GM21447 (cell line): ENCODE measurements at regions not wholly inside any gene's neighbourhood (a gene's known extent, or its start where the extent isn't known, plus 50 kb on each side); places are given as distances from the start of the nearest gene placed in this dataset.
"Not testable (repeated sequence)": the region's sequence is repeated elsewhere in the genome, so short reads cannot be mapped to it uniquely, and the experiment has no call there.

Experiments used
- ATAC-seq: cut with Tn5 transposase; IDR thresholded peaks from one replicate; pipeline ENCODE4 v1.9.1; 2021; ENCODE audit not compliant: unreplicated experiment

DNA sequence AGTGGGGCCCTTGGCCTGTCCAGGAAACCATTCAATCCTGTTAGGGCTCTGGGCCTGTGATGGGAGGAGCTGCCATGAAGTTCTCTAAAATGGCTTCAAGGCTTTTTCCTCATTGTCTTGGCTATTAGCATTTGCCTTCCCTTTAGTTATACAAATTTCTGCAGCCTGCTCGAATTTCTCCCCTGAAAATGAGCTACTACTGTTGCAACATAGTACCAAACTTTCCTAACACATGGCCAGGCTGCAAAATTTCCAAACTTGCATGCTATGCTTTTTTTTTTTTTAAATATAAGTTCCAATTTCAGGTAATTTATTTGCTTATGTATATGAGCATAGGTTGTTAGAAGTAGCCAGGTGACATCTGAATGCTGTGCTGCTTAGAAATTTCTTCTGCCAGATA lies 560.8 kb upstream of the TBL1XR1 start:
- no peak for ATAC-seq

DNA sequence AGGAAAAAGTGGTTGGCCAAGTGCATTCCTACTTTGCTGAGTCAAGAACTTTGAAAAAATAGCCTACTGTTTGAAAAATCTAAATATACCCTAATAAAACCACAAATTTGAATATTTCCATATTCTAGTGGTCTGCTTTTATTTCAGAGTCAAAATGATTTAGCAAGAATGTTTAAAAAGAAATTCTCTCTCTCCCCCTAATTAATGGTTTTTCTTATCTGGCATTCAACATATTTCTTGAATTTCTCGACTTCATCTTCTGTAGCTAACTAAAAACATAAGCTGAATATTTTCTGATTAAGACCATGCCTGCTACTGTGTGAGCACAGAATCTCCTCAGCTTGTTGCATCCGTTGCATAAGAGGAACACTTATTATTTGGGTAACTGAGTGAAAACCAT lies 563.5 kb upstream of the TBL1XR1 start:
- no peak for ATAC-seq

DNA sequence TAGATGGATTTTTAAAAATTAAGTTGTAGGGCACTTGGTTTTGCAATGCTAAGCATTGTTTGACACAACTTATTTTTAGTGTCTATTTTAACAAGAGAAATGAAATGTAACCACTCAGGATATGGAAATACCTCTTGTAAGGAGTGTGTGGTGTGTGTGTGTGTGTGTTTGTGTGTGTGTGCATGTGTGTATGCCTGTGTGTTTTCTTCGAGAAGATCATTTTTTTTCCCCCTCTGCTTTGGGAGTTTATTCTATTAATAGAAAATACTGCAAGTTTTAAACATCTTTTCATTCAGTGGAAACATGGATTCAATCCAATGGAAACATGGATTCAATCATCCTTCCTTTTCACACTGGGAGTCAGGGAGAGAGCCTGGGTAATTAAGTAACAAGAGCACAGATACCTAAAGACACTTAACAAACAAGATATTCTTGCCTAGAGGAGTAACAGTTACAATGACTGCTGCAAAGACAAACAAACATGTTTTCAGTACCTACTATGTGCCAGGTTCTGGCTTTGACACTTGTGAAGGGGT lies 567.2 kb upstream of the TBL1XR1 start:
- no peak for ATAC-seq

DNA sequence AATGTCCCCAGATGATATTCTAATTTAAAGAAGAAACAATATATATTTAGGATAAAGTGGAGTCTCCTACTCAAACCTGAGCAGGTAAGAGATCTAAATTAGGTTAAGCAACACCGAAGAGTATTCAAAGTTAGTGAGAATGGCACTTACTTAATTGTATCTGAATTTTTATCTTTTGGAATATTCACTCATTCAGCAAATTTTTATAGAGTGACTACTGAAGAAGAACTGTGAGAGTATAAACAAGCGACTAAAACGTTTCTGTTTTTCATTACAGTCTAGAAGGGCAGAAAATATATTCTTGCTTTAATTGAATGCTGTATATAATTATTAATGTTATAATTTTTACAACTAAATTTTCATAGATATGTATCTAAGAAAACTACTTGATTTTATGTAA lies 567.7 kb upstream of the TBL1XR1 start:
- no peak for ATAC-seq

DNA sequence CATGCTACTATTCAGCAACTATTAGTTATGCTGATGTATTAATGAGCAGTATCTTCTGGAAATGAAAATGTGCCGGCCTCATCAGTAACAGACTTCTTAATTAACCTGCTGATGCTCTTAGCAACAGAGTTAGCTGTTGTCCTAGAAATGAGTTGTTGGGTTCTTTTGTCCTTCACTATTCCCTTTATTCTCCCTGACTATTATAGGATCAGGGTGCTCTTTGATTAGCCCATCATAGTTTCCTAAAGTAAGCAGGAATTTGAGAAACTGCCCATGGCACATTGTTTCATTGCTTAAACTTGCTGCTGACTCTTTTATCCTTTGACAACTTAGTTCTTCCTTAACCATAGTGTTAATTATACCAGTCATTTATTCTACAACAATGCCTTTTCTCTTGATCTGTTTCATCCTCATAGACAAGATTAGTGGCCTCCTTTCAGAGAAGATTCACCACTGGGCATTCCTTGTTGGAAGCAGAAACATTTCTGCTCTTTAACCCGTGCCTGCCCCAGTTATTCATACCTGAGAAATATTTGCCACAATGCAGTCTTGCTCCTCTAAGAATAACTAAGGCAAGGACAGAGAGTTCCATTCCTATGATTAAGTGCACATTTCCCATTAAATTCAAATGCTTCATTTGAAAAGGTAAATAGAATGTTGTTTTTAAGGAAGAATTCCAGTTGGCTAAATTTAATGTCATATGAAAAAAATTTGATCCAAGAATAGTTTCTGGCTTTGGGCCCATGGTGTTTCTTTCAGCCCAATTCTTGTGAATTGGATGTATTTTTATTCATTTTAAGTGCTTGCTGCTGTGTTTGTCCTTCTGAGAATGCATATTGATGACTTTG lies 573.3 kb upstream of the TBL1XR1 start:
- ATAC-seq, result no peak

DNA sequence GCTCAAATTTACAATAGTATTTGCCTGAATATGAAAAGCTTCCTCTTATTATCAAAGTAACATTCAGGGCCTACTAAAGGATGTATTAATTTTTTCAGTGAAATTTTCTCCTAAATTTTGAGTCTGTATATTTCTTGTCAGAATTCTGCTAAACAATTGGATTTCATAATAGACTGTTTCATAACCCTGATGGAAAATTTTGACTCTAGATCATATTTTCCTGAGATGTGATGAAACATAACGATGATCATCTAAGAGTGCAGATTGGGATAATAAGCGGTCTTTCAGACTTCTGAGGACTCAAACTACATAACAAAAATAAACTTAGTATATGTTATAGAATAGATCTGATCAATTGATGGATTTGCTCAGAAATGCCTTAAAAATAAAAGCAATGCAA lies 574.5 kb upstream of the TBL1XR1 start:
- ATAC-seq, result no peak

DNA sequence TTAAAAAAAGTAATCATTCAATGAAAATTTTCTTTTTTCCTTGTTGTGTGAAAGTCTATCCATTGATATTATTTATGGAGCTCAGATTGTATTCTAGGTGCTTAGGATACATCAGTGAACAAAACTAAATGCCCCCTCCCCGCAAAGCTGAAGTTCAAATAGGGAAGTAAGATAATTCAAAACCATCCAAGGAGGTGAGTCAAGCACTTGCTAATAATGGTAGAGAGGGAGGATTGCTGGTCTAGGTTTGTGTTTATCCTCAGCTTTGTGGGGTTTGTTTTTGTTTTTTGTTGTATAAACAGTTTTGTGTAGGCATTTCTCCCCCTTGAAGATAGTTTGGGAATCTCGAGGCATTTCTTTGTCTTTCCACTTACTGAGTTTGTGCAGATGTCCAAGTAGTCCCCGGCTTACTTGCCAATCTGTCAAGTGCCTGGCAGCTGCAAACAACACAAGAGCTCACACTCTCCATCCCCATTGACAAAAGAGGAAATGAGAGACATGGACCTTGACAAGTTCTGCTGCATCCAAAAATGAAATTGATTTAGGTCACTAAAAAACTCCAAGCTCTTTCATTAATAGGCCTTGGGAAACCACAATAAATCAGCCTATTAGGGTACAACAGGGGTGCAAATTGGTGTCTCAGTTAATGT lies 575.8 kb upstream of the TBL1XR1 start:
- no peak for ATAC-seq

DNA sequence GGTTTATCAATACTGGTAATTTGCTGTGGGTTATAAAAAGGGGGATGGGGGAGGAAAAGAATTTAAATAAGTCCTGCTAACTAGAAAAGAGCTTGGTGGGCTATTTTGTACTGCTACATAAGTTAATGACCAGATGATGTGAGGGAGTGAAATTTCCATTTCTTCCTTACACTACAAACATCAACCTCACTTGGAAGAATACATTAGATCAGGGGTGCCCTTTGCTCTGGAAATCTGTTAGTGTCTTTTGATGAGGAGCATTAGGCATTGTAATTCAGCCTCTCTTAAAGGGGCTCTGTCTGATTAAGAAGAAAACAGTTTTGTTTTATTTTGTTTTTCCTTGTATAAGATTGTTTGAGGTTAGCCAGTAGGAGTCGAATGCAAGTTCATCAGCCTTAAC lies 576.4 kb upstream of the TBL1XR1 start:
- ATAC-seq, result no peak

DNA sequence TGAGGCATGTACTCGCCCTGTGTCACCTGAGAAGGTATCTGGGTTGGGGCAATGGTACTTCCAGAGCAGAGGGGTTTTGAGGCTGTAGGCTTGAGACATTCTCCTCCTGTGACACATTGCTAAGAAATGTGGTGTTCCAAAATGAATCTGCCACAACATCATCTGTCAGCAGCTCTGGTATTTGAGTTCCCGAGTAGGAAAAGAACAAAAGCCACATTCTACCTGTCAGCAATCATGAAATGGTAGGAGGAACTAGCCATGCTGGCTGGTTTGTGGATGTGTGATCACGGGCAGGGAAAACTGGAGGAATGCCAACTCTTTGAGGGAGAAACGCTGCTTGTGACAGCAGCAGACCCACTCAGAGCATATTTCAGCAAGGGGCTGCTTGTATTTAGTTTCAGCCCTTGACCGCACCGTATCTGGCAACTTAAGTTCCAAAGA lies 579.4 kb upstream of the TBL1XR1 start:
- no peak for ATAC-seq

DNA sequence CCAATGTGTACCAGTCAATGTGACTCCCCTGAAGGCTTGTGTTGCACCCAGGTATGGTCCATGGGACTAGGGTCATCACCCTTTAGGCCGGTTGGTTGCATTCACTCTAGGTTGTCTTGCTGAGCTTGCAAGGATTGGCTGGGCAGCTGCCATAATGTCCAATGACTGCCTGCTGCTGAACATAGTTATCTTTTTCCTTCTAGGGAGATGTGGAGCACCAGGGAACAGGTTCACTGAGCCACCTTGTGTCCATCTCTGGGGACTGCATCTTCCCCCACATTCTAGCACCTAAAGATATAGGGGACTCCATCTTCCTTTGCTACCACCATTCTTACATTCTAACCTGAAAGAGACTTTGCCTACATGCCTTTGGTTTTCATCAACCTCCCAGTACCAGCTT lies 580.4 kb upstream of the TBL1XR1 start:
- ATAC-seq, result peak; percentile 88

DNA sequence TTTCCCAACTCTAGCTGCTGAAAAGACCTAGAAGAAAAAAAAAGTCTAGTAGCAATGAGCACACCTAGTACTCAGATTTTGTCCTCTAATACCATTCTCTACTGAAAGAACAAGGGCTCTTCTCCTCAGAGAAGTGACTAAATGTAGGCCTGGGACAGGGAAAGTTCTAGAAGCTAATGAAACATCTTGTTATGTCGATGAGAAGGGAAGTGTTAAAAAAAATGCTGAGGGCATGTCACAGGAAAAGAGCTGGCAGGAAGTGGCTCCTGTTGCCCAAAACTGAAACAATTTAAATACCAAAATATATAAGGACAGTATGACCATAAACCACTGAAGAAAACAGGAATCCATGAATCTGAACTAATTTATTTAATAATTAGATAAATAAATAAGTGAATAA lies 581.4 kb upstream of the TBL1XR1 start:
- ATAC-seq, result no peak

DNA sequence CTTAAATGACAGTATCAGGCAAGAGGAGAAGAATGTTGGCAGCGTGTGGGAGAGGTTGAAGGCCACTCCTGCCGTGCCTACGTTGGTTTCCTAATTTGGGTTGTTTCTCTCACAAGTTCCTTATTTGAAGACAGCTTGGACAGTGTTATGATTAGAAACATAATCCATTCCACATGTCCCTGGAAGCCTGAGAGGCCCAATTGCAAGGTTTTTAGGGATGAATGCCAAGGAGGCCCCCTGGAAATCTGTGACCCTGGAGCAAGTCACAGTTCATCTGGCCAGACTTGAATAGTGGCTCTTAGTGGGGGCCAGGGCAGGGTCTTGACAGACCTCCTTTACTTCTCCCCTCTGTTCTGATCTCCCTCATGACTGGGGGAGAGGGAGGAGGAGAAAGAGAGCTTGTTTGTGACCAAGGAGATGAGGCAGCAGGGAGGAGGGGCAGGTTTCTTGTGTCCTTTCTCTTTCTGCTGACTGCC lies 584.4 kb upstream of the TBL1XR1 start:
- ATAC-seq, result no peak

DNA sequence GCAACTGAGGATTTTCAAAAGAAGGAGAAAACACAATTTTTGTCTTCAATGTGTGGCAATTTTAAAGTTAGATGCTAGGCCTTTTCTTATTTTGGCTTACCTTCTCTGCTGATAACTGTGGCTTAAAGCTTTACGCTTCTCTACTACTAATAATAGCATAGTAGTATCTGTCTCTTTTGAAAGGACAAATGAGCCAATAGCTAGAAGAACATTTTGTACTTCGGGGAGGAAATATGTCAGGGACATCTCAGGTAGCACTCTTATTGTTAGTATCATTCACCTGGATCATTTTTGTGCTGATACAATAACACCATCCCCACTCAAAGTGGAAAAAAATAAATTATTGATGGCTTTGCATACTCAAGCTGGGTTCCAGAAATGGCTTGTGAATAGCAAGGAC lies 586.1 kb upstream of the TBL1XR1 start:
- ATAC-seq, result no peak

DNA sequence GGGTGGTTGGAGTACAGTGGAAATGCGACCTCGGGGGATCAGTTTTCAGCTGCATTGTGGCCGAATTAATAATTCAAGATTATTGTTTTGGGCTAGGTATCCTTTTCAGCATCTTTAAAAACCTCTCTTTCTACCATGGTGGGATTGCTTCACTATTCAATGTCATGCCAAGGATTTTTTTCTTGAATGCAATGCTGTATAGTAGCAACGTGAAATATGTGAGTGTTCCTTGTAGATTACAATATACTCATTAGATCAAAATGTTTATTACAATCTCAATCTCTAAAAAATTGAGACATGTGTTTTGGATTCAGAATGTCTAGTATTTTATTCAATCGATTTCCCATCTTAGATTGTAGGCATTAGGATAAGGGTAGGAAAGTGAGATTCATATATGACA lies 586.5 kb upstream of the TBL1XR1 start:
- no peak for ATAC-seq

DNA sequence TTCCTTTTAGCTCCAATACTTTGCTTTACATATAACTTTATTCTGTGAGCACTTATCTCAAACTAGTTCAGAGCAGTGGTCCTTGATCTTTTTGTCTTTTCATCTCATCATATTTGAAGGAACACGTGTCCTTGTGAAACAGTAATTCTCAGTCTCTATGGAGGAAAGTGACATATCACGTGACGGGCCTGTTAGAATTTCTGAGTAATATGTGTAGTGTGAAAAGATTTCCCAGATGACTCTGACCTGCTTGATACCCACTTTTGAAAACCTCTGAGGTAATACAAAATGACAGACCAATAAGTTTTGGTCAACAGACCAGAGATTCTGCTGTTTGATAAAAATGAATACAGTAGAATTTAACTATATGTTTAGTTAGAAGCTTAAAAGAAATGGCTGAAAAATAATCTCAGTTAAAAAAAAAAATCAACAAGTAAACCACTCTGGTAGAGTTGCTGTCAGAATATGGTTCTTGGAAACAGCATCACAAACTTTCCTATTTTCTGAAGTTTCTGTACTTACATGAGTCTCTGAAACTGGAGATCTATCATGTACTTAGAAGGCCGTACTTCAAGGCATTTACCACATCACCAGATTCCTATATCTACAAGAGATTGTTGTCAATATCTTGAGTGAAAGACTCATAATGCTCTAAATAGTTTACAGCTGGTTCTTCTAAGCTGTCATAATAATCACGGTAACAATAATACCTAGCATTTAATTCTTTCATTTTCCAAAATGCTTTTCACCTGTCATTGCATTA lies 590.2 kb upstream of the TBL1XR1 start:
- no peak for ATAC-seq

DNA sequence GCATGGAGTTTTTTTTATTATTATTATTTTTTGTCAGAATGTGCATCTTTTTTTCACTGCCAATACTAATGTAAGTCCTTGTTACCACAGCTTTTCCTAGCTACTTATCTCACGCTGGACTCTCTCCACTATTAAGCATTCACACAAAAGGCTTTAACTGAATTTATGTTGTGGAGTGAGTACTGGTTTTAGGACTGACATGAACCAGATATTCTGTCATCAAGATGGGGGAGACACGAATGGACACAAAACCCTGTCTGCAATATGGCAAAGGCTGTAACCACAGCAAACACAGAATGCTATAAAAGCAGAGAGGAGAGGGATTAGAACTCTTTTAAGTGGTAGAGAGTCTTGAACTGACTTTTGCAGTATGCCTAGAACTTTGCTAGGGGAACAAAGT lies 592.2 kb upstream of the TBL1XR1 start:
- no peak for ATAC-seq

DNA sequence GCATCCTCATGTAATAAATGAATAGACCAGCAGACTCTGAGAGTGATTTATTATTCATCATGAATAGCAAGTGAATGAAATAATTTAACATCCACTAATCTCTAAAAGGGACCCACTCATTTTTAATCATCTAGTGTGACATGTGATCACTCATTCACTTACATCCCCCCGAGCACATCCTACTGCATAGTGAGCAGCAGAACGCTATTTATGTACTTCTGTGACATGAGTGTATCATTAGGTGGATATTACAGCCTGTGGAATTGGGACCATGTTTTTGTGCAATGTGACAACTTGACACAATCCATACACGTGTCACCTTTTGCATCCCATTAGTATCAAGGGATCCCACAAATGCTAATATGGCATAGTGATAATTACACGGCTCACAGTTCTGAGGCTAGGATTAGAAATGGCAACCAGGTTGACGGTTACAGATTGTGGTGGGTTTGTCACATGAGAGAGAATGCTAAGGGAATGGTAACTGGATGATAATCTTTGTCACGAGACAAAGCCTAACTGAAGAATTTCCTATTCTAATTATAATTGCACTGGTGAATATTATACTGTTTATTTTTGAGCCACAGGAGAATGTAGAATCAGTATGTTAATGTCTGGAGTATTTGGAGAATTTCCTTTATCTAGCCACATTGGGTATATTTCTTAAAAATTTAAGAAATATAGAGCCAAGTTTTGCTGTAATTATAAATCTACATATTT lies 595.2 kb upstream of the TBL1XR1 start:
- no peak for ATAC-seq

DNA sequence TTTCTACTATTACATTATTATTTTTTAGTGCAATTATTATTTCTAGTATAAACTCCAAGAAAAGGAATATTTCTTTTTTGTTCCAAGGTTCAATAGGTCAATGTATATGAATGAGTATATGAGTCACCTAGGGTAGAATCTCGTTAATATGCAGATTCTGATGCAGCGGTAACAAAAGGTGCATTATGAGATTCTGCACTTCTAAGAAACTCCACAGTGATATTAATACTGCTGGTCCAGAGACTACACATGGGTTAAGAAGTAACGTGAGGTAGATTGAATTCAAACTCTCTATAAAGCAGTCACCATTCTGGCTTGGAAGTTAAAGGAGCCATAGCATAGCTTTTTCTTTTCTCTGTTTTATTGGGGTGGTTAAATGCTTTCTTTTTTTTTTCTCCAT lies 596.2 kb upstream of the TBL1XR1 start:
- ATAC-seq, result no peak

DNA sequence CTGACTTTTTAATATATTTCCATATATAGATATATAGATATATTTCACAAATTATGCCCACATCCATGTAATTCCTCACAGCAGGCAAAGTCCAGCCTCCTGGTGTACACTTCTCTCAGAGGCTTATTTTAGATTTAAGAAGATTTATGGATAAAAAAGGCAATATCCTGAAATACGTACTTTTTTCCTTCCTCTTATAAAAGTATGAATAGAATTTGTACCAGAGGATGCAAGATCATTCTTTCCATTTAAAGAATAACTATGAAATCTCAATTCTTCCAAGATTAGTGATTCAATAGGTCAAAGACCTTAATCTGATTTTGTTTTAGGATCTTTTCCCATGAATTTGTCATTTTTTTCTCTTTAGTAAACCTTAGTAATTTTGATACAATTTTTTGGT lies 597.9 kb upstream of the TBL1XR1 start:
- no peak for ATAC-seq

DNA sequence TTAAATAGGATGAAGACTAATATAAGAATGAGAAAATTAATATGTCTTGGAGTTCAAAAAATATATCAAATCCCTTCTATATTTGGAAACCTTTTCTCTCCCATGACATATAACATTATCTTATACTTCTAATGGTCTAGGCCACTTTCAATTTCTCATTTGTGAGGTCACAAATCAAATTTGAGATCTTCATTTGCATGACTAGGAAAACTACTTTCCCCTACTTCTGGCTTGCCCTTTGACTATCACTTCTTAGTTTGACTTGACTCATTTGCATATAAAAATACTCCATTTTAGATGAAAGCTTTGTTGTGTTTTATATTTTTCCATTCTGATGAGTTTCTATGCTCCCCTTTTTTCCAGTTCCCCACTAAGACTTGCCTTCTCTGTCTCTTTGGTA lies 598.6 kb upstream of the TBL1XR1 start:
- no peak for ATAC-seq

DNA sequence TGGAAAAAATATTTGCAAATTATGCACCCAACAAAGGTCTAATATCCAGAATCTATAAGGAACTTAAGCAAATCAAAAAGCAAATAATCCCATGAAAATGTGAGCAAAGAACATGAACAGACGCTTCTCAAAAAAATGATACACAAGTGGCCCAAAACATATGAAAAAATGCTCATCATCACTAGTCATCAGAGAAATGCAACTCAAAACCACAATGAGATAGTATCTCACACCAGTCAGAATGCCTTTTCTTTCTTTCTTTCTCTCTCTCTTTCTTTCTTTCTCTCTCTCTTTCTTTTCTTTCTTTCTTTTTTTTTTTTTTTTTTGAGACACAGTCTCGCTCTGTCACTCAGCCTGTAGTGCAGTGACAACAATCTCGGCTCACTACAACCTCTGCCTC lies 602.9 kb upstream of the TBL1XR1 start:
- not testable (repeated sequence) for ATAC-seq
